ENCODE measurements at regions not wholly inside any gene's neighbourhood (a gene's known extent, or its start where the extent isn't known, plus 50 kb on each side); places are given as distances from the start of the nearest gene placed in this dataset.

DNA sequence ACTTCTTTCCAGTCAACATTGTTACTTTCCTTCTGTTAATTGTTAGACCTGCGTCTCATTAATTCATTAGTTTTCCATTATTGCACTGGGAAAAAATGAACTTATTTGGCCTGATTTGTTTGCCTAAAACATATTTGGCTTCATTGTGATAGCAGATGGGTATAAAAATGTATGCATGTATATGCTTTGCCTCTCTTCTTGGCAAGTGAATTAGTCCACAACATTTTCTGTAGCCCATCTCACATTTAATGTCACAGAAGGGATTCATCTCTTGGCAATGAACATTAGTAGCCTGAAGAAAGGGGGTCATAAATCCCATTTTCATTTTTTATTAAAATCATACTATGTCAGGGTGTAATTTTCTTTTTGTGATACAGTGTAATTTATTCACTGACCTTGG lies 125.2 kb downstream of the TUSC7 start:
- Histone ChIP-seq H3K4me3 (ENCODE audit: low read length) (no peak overlapping the region), H3K27me3 (ENCODE audit: control insufficient read depth, insufficient read depth, low read length, poor library complexity, severe bottlenecking) (no peaks in the 10 kb centered on the region), H3K4me1 (ENCODE audit: control insufficient read depth, insufficient read depth, low read length) (no peaks in the 10 kb centered on the region), H3K9me3 (ENCODE audit: control insufficient read depth, low read length) (no peaks in the 10 kb centered on the region), H3K27ac (ENCODE audit: low read depth, low read length) (no peak overlapping the region), H3K9ac (ENCODE audit: extremely low read depth, low read length, poor library complexity, severe bottlenecking) (no peak overlapping the region), H3K36me3 (ENCODE audit: control insufficient read depth, insufficient read depth, low read length) (no peaks in the 10 kb centered on the region)
- no peak for DNase-seq
- TF ChIP-seq, protein P1, sequence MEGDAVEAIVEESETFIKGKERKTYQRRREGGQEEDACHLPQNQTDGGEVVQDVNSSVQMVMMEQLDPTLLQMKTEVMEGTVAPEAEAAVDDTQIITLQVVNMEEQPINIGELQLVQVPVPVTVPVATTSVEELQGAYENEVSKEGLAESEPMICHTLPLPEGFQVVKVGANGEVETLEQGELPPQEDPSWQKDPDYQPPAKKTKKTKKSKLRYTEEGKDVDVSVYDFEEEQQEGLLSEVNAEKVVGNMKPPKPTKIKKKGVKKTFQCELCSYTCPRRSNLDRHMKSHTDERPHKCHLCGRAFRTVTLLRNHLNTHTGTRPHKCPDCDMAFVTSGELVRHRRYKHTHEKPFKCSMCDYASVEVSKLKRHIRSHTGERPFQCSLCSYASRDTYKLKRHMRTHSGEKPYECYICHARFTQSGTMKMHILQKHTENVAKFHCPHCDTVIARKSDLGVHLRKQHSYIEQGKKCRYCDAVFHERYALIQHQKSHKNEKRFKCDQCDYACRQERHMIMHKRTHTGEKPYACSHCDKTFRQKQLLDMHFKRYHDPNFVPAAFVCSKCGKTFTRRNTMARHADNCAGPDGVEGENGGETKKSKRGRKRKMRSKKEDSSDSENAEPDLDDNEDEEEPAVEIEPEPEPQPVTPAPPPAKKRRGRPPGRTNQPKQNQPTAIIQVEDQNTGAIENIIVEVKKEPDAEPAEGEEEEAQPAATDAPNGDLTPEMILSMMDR (conservative IDR thresholded peaks at IDR 0.05) = no peak
- no peak overlapping the region for H3K4me3 Mint-ChIP-seq
- no peaks in the 10 kb centered on the region for H3K27me3 Mint-ChIP-seq (ENCODE audit: insufficient read depth)
- peaks cover 7% of the 10 kb centered on the region for H3K4me1 Mint-ChIP-seq
- no peak overlapping the region for H3K27ac Mint-ChIP-seq
- H3K36me3 Mint-ChIP-seq (ENCODE audit: low read depth) = no peaks in the 10 kb centered on the region
- 87% methylated on average over 1 of the region's 1 CpG; no CpG with 5 or more reads in 1 of the 2 experiments for WGBS, 2 experiments (ENCODE audit: insufficient coverage in 1 of 2, insufficient read length in 1 of 2)
- H3K9me3 Mint-ChIP-seq = no peaks in the 10 kb centered on the region

DNA sequence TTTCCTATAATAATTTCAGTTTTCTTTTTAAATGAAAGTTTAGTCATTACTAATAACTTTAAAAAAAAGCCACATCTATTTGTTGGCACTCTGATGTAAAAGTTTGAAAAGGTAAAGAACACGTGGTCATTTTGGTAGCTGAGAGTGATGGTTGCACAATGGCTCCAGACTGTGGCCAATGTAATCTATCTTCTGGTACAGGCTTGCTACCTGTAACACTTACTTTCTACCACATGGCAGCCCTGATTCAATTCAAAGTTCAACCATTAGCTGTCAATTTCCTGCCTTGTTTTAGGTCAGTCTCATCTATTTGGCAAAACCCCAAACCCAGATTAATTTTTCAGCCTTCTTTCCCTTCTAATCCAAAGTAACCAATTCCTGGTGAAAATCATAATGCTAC lies 126.1 kb downstream of the TUSC7 start:
- 81 to 100% methylated on average over 1 of the region's 1 CpG for WGBS, 2 experiments (ENCODE audit: insufficient coverage in 1 of 2, insufficient read length in 1 of 2)
- H3K4me3 Mint-ChIP-seq = no peak overlapping the region

GRCh38 chr3:116836286-116836685 lies 126.7 kb downstream of the TUSC7 start:
- H3K27ac Mint-ChIP-seq = no peak overlapping the region
- H3K9me3 Mint-ChIP-seq = no peaks in the 10 kb centered on the region
- Histone ChIP-seq H3K9ac (ENCODE audit: extremely low read depth, low read length, poor library complexity, severe bottlenecking) (no peak overlapping the region), H3K4me1 (ENCODE audit: control insufficient read depth, insufficient read depth, low read length) (peaks cover 7% of the 10 kb centered on the region), H3K27me3 (ENCODE audit: control insufficient read depth, insufficient read depth, low read length, poor library complexity, severe bottlenecking) (no peaks in the 10 kb centered on the region), H3K4me3 (ENCODE audit: low read length) (no peak overlapping the region), H3K9me3 (ENCODE audit: control insufficient read depth, low read length) (no peaks in the 10 kb centered on the region), H3K27ac (ENCODE audit: low read depth, low read length) (no peak overlapping the region), H3K36me3 (ENCODE audit: control insufficient read depth, insufficient read depth, low read length) (no peaks in the 10 kb centered on the region)
- H3K36me3 Mint-ChIP-seq (ENCODE audit: low read depth) = no peaks in the 10 kb centered on the region
- no peak for DNase-seq
- TF ChIP-seq, protein P1 (conservative IDR thresholded peaks at IDR 0.05) = no peak
- H3K4me1 Mint-ChIP-seq = peaks cover 15% of the 10 kb centered on the region
- H3K4me3 Mint-ChIP-seq = no peak overlapping the region
- no peaks in the 10 kb centered on the region for H3K27me3 Mint-ChIP-seq (ENCODE audit: insufficient read depth)
- WGBS, 2 experiments (ENCODE audit: insufficient coverage in 1 of 2, insufficient read length in 1 of 2) = 86% methylated on average over 2 of the region's 2 CpGs; no CpG with 5 or more reads in 1 of the 2 experiments

More for the DNA sequence above, 126.1 kb downstream of the TUSC7 start:
- TF ChIP-seq, protein P1 (conservative IDR thresholded peaks at IDR 0.05) = peak; percentile 43
- H3K27me3 Mint-ChIP-seq (ENCODE audit: insufficient read depth) = no peaks in the 10 kb centered on the region
- H3K9ac ChIP-seq (ENCODE audit: extremely low read depth, low read length, poor library complexity, severe bottlenecking) = no peak overlapping the region
- no peak overlapping the region for H3K4me3 ChIP-seq (ENCODE audit: low read length)
- H3K4me1 Mint-ChIP-seq = peaks cover 8% of the 10 kb centered on the region
- H3K4me1 ChIP-seq (ENCODE audit: control insufficient read depth, insufficient read depth, low read length) = peaks cover 1% of the 10 kb centered on the region
- no peak for DNase-seq
- no peaks in the 10 kb centered on the region for H3K36me3 Mint-ChIP-seq (ENCODE audit: low read depth)
- no peaks in the 10 kb centered on the region for H3K9me3 ChIP-seq (ENCODE audit: control insufficient read depth, low read length)
- H3K27ac Mint-ChIP-seq = no peak overlapping the region
- no peaks in the 10 kb centered on the region for H3K36me3 ChIP-seq (ENCODE audit: control insufficient read depth, insufficient read depth, low read length)
- no peaks in the 10 kb centered on the region for H3K27me3 ChIP-seq (ENCODE audit: control insufficient read depth, insufficient read depth, low read length, poor library complexity, severe bottlenecking)
- no peak overlapping the region for H3K27ac ChIP-seq (ENCODE audit: low read depth, low read length)
- no peaks in the 10 kb centered on the region for H3K9me3 Mint-ChIP-seq

All from endodermal cell (in vitro differentiated cells).